SW 1271 (cell line): ENCODE measurements at regions not wholly inside any gene's neighbourhood (a gene's known extent, or its start where the extent isn't known, plus 50 kb on each side); places are given as distances from the start of the nearest gene placed in this dataset.
"Not testable (repeated sequence)": the region's sequence is repeated elsewhere in the genome, so short reads cannot be mapped to it uniquely, and the experiment has no call there.

Experiments used
- DNase-seq, 2 experiments: peaks; one replicate each; lab custom pipeline; 2025; lab: John Stamatoyannopoulos, UW

GRCh38 chr13:76350399-76350798 is 535.8 kb downstream of the KCTD12 start:
- no peak for DNase-seq

GRCh38 chr13:76349700-76350099 is 536.5 kb downstream of the KCTD12 start:
- DNase-seq: no peak

DNA sequence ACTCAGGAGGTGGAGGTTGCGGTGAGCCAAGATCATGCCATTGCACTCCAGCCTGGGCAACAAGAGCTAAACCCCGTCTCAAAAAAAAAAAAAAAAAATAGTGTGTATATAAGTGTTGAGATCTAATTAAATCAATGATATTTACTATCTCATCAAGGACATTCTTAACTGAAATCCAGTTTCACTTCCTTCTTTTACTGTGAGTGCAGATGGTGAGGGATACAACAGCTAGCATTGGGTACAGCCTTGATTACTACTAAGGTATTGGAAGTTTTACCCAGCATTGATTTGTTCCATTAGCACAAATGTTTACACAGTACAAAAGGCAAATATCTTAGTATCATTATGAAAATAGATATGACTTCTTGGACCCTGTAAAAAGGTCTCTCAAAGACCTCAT is 546.6 kb downstream of the KCTD12 start:
- no peak for DNase-seq

- DNase-seq: no peak
Observed at GRCh38 chr13:76338003-76338402, 548.2 kb downstream of the KCTD12 start.

- no peak for DNase-seq
Observed at GRCh38 chr13:76336889-76337844, 549.0 kb downstream of the KCTD12 start.

DNA sequence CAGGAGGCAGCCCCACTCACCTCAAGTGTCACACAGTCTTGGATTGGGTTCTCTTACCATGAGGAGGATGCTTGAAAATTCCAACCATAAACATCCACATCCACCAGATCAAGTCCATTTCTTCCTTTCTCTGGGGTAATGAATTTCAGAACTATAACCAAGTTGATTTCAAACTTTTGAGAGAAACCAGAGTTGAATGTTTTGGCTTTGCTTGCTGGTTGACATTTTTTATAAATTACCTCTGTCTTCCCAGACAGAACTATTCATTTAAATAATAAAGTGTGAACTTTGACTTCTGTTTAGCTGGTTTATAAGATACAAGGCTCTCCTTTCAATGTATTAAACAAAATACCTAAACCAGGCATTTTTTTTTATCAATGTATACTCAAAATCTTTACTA is 550.7 kb downstream of the KCTD12 start:
- DNase-seq: no peak

- DNase-seq: no peak
Observed at GRCh38 chr13:76331943-76332712, 554.1 kb downstream of the KCTD12 start.

- no peak for DNase-seq
Observed at GRCh38 chr13:76330761-76331160, 555.4 kb downstream of the KCTD12 start.

- no peak for DNase-seq
Observed at GRCh38 chr13:76329866-76330580, 556.2 kb downstream of the KCTD12 start.

DNA sequence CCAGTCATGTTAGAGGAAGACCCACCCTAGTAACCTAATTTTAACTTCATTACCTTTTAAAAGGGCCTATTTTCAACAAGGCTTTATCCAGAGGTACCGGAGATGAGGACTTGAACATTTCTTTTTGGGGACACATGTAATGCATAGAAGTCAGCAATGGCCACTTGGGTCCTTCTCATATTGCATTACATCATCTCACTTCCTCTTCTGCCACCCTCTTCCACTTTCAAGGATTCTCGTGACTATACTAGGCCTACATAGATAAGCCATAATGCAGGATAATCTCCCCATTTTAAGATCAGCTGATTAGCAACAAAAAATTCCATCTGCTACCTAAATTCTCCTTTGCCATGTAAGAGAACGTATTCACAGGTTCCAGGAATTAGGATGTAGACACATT is 557.2 kb downstream of the KCTD12 start:
- DNase-seq: no peak

DNA sequence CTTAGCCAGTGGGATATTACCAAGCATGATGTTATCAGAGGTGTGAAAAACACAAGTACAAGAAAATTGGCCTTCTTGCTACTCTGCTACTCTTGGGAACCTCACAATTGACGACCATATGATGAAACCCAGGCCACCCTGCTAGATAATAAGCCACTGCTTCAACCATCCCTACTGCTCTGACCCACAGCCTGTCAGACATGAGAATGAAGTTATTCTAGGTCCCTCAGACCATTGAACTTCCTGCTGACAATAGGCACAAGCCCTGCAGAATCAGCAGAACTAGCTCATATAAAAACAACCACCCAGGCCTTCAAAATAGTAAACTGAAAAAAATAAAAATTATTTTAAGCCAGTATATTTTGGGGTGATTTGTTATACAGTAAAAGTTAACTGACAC is 559.9 kb downstream of the KCTD12 start:
- no peak for DNase-seq

GRCh38 chr13:76319921-76320320 is 566.3 kb downstream of the KCTD12 start:
- DNase-seq: no peak

DNA sequence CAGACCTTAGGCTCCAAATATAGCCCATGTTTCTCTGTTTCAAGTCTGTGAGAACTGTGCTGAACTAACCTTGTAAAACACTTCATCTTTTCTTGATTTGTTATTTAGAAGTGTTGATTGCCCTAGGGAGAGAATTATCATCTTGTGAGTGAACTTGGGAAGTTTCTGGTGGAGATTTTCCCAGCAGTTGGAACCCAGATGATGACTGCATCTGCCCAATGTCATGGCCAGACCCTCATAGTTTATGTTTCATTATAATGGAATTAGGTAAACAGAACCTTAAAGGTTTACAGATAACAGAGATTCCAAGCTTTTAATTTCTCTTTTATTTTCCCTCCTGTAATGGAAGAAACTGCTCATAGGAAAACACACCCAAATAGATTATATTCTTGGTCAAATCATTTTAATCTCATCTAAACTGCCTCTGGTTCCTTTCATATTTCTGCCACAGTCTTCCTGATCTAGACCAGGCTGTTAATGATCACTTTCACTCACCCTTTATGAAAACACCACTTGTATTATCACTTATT is 569.1 kb downstream of the KCTD12 start:
- DNase-seq: no peak

- no peak for DNase-seq
Observed at GRCh38 chr13:76314495-76314894, 571.7 kb downstream of the KCTD12 start.

GRCh38 chr13:76307142-76307541 is 579.1 kb downstream of the KCTD12 start:
- no peak for DNase-seq

GRCh38 chr13:76300688-76301087 is 585.5 kb downstream of the KCTD12 start:
- DNase-seq: no peak

- DNase-seq: no peak
Observed at GRCh38 chr13:76297331-76297730, 588.9 kb downstream of the KCTD12 start.

DNA sequence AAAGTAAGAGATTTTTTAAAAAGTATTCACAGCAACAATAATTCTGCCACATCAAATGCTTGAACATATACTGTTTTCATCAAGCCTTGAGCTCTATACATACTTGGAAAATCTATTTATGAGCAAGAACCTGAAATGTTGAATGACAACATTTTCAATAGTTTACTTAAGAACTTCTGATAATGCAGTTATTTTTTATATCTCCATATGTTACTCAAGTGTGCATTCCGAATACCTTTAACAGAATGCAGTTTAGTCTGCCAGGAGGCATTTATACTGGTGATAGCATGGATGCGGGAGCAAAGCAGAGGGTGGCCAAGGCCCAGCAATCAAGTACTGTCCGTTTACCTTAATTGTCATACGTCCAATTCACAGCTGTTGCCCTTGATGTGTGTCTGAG is 589.5 kb downstream of the KCTD12 start:
- no peak for DNase-seq

DNA sequence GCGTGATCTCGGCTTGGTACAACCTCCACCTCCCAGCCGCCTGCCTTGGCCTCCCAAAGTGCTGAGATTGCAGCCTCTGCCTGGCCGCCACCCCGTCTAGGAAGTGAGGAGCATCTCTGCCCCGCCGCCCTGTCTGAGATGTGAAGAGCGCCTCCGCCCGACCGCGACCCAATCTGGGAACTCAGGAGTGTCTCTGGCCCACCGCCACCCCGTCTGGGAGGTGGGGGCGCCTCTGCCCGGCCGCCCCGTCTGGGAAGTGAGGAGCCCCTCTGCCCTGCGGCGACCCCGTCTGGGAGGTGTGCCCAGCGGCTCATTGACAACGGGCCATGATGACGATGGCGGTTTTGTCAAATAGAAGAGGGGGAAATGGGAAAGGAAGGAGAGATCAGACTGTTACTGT is 591.2 kb downstream of the KCTD12 start:
- not testable (repeated sequence) for DNase-seq

- DNase-seq: no peak
Observed at GRCh38 chr13:76293751-76294150, 592.5 kb downstream of the KCTD12 start.

- peak in 1 of 2 experiments; percentile 14 for DNase-seq
Observed at GRCh38 chr13:76293346-76293745, 592.9 kb downstream of the KCTD12 start.

- no peak for DNase-seq
Observed at GRCh38 chr13:76292726-76293125, 593.5 kb downstream of the KCTD12 start.
